ENCODE measurements at regions not wholly inside any gene's neighbourhood (a gene's known extent, or its start where the extent isn't known, plus 50 kb on each side); places are given as distances from the start of the nearest gene placed in this dataset.

- H3K4me3 ChIP-seq (ENCODE audit: low read depth, low read length), result no peak overlapping the region
- in situ Hi-C loops (cut with HindIII; ENCODE audit: low sequenced_read_pairs), result no loop called here
- TF ChIP-seq CTCF (IDR thresholded peaks at IDR 0.05; ENCODE audit: low read depth, low read length, missing control alignments), result no peak
- no peak for DNase-seq (ENCODE audit: low read depth)
Observed at GRCh38 chr3:152658977-152659720, 175.8 kb upstream of the P2RY1 start.

DNA sequence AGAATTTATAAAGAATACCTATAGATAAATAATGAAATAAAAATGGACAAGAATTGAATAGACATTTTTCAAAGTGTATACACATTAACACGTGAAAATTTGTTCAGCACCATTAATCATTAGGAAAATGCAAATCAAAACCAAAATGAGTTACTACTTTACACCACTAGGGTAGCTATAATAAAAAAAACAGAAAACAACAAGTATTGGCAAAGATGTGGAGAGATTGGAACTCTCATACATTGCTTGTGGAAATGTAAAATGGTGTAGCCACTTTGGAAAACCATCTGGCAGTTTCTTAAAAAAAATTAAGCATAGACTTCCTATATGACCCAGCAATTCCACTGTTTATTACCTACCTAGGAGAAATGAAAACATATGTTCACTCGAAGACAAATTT is 172.8 kb upstream of the P2RY1 start:
- no peak for TF ChIP-seq CTCF (IDR thresholded peaks at IDR 0.05; ENCODE audit: low read depth, low read length, missing control alignments)
- in situ Hi-C loops (cut with HindIII; ENCODE audit: low sequenced_read_pairs), result no loop called here
- H3K4me3 ChIP-seq (ENCODE audit: low read depth, low read length), result no peak overlapping the region
- DNase-seq (ENCODE audit: low read depth), result no peak

GRCh38 chr3:152664766-152665165 is 170.2 kb upstream of the P2RY1 start:
- no peak for TF ChIP-seq CTCF (IDR thresholded peaks at IDR 0.05; ENCODE audit: low read depth, low read length, missing control alignments)

DNA sequence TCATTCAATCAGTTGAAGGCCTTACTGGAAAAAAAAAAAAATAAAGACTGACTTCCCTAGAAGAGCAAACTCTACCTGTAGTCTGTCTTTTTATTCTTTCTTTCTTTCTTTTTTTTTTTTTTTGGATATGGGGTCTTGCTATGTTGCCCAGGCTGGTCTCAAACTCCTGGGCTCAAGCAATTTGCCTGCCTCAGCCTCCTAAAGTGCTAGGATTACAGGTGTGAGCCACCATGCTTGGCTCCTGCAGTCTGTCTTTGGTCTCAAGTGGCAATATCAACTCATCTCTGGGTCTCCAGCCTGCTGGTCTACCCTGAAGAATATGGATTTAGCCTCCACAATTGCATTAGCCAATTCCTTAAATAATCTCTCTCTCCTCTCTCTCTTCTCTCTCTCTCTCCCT is 167.7 kb upstream of the P2RY1 start:
- in situ Hi-C loops (cut with HindIII; ENCODE audit: low sequenced_read_pairs), result no loop called here
- no peak for TF ChIP-seq CTCF (IDR thresholded peaks at IDR 0.05; ENCODE audit: low read depth, low read length, missing control alignments)
- no peak overlapping the region for H3K4me3 ChIP-seq (ENCODE audit: low read depth, low read length)
- DNase-seq (ENCODE audit: low read depth), result no peak

More at GRCh38 chr3:152664766-152665165, 170.2 kb upstream of the P2RY1 start:
- H3K4me3 ChIP-seq (ENCODE audit: low read depth, low read length), result no peak overlapping the region
- in situ Hi-C loops (cut with HindIII; ENCODE audit: low sequenced_read_pairs), result no loop called here
- DNase-seq (ENCODE audit: low read depth), result no peak

DNA sequence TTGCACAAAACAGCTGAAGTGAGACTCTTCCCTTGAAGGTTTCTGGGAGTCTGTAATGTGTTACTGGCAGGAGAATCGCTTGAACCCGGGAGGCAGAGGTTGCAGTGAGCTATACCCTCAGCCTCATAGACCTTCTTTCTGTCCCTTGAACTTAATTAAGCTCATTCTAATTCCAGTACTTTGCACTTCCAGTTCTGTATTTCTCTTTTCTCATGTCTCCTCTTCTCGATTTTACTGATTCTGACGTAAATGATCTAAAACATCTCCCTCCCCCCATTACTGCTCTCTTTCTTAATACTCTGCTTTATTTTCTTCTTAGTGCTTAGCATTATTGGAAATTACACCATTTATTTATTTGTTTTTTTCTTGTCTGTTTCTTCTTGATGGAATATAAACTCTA is 165.4 kb upstream of the P2RY1 start:
- no peak for TF ChIP-seq CTCF (IDR thresholded peaks at IDR 0.05; ENCODE audit: low read depth, low read length, missing control alignments)
- DNase-seq (ENCODE audit: low read depth), result no peak
- in situ Hi-C loops (cut with HindIII; ENCODE audit: low sequenced_read_pairs), result no loop called here

GRCh38 chr3:152671446-152672319 is 163.2 kb upstream of the P2RY1 start:
- no peak for TF ChIP-seq CTCF (IDR thresholded peaks at IDR 0.05; ENCODE audit: low read depth, low read length, missing control alignments)
- in situ Hi-C loops (cut with HindIII; ENCODE audit: low sequenced_read_pairs), result no loop called here
- H3K4me3 ChIP-seq (ENCODE audit: low read depth, low read length), result no peak overlapping the region
- DNase-seq (ENCODE audit: low read depth), result no peak

More for the DNA sequence above, 165.4 kb upstream of the P2RY1 start:
- no peak overlapping the region for H3K4me3 ChIP-seq (ENCODE audit: low read depth, low read length)
